NB4 (cell line): ENCODE measurements at regions not wholly inside any gene's neighbourhood (a gene's known extent, or its start where the extent isn't known, plus 50 kb on each side); places are given as distances from the start of the nearest gene placed in this dataset.

ENCODE experiments used
- MYC ChIP-seq: IDR thresholded peaks from 2 replicates; pipeline ENCODE4 v1.6.1; 2011; ENCODE audit warnings: low read depth, low read length
- POLR2A ChIP-seq: IDR thresholded peaks from 2 replicates; pipeline ENCODE4 v1.6.1; 2011; ENCODE audit warnings: mild to moderate bottlenecking; ENCODE audit not compliant: insufficient read length; ENCODE audit errors: extremely low read depth
- TF ChIP-seq, protein P1 (sequence below): IDR thresholded peaks from one replicate; pipeline ENCODE4 v1.5.1; 2012; ENCODE audit warnings: low read depth, low read length
- TF ChIP-seq, protein P2 (sequence below): IDR thresholded peaks from 2 replicates; pipeline ENCODE4 v1.6.1; 2011; ENCODE audit warnings: low read depth, low read length

DNA sequence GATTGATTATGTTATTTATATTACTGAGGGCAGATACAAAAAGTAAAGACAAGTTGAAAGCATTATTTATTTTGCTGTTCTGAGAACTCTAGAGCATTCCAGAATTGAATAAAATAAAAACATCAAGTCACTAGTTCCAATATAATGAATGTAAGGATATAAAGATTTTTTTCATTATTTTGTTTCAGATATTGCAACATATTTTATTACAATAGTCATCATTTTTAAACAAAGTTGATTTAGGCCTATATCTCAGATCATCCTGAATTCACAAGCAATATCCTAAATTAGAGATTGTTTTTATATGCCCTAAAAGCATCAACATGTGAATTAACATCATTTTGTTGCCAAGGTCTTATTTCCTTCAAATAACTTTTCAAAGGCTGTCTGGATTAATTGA, 535.6 kb upstream of the KCND2 start:
- TF ChIP-seq, protein P1, sequence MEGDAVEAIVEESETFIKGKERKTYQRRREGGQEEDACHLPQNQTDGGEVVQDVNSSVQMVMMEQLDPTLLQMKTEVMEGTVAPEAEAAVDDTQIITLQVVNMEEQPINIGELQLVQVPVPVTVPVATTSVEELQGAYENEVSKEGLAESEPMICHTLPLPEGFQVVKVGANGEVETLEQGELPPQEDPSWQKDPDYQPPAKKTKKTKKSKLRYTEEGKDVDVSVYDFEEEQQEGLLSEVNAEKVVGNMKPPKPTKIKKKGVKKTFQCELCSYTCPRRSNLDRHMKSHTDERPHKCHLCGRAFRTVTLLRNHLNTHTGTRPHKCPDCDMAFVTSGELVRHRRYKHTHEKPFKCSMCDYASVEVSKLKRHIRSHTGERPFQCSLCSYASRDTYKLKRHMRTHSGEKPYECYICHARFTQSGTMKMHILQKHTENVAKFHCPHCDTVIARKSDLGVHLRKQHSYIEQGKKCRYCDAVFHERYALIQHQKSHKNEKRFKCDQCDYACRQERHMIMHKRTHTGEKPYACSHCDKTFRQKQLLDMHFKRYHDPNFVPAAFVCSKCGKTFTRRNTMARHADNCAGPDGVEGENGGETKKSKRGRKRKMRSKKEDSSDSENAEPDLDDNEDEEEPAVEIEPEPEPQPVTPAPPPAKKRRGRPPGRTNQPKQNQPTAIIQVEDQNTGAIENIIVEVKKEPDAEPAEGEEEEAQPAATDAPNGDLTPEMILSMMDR = no peak
- TF ChIP-seq POLR2A (no peak), MYC (no peak)
- TF ChIP-seq, protein P2, sequence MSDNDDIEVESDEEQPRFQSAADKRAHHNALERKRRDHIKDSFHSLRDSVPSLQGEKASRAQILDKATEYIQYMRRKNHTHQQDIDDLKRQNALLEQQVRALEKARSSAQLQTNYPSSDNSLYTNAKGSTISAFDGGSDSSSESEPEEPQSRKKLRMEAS = no peak
